DMS153 (cell line): ENCODE measurements at regions not wholly inside any gene's neighbourhood (a gene's known extent, or its start where the extent isn't known, plus 50 kb on each side); places are given as distances from the start of the nearest gene placed in this dataset.
"Not testable (repeated sequence)": the region's sequence is repeated elsewhere in the genome, so short reads cannot be mapped to it uniquely, and the experiment has no call there.

Source experiments
- DNase-seq: peaks from one replicate; lab custom pipeline; 2025; lab: John Stamatoyannopoulos, UW

GRCh38 chr18:52069201-52069600 lies 270.8 kb upstream of the DCC start:
- DNase-seq, result no peak

DNA sequence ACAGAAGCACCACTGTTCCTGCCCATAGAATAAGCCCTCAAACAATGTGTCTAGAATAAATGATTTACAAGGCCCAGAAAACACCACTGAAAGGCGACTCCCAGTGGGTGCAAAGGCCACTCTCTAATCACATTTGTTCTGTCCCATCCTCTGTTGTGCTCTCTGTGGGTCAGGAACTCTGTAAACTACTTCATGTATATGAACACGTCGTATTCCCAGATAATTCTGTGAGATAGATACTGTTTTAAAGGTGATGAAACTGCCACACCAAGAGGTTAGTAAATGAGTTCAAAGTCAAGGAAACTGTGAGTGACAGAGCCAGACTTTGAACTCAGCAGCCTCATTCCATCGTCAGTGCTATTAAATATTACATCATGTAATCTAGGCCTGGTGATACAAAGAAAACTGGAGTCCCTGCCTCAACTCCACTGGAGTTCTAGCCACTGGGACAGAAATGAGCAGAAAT lies 269.7 kb upstream of the DCC start:
- DNase-seq, result no peak

- no peak for DNase-seq
Measured at GRCh38 chr18:52077251-52077983, 262.6 kb upstream of the DCC start.

GRCh38 chr18:52082246-52082645 lies 257.8 kb upstream of the DCC start:
- DNase-seq, result no peak

- DNase-seq, result no peak
Measured at GRCh38 chr18:52087140-52087539, 252.9 kb upstream of the DCC start.

GRCh38 chr18:52090005-52090404 lies 250.0 kb upstream of the DCC start:
- DNase-seq, result no peak

- no peak for DNase-seq
Measured at GRCh38 chr18:52093171-52093570, 246.8 kb upstream of the DCC start.

DNA sequence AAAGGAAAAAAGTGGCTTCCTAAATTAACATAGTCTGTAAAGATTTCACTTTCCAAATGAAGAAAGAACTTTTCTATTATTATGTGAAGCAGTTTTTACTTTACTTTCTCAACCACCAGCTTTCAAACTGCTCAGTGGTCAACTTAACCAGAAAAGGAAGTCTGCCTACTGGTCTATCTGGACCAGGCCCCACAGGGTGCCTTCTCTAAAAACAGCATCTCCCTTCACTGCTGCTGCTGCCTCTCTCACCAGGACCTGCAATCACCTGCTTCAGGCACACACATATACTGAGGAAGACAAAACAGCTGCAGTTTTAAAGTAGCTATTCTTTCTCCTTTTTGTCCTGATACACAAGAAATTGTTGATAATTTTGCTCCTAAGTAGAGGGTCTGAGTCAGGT lies 221.3 kb upstream of the DCC start:
- DNase-seq, result no peak

GRCh38 chr18:52130624-52131301 lies 209.2 kb upstream of the DCC start:
- DNase-seq, result no peak

DNA sequence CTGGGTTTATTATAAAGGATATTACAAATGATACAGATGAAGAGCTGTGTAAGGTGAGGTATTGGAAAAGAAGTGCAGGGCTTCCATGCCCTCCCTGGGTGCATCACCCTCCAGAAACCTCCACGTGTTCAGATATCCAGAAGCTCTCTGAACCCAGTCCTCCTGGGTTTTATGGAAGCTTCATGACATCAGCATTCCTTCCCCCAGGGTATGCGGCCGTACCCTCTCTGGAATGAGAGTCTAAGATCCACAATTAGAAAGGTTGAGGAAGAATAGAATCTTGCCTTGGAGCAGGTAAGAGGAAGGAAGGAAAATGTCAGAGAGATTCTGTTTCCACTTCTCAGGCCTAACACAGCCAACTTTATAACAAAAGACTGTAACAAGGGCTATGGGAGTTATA lies 208.2 kb upstream of the DCC start:
- no peak for DNase-seq

- DNase-seq, result no peak
Measured at GRCh38 chr18:52136532-52136931, 203.5 kb upstream of the DCC start.

GRCh38 chr18:52140986-52141385 lies 199.0 kb upstream of the DCC start:
- DNase-seq, result no peak

DNA sequence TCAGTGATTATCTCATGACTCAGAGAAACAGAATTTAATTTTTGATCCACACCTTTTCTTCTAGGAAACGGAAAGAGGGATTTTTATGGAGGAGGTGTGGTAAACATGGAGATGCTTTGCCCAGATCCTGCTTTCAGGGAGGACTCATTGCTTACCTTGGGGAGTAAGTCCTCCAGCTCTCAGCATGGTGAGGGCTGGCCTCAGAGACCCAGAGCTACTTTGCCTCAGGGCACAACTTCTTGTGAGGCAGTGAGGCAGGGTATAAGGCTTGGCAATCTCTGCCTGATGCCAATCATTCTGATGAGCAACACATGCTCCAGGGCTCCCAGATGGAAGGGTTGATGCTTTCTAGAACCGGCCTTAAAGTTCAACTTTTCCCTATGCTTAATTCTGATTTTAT lies 189.9 kb upstream of the DCC start:
- DNase-seq, result no peak

- DNase-seq, result no peak
Measured at GRCh38 chr18:52152036-52152435, 188.0 kb upstream of the DCC start.

DNA sequence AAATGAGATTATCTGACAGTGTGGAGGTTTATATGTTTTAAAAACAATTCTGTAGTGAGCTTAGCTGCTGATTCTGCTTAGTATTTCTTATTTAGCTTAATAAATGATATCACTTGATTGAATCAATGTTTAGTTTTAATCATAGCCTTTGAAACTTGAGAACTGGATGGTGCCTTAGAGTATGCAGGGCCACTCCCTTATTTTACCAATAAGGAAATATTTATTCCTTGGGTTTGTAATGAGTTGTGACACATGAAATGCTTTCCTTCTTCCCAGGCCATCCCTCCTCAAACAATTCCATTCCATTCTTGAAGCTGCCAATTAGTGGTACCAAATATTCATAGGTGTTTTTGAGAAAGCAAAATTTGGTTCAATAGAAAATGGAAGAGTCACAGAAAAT lies 183.8 kb upstream of the DCC start:
- DNase-seq, result no peak

GRCh38 chr18:52160636-52161035 lies 179.4 kb upstream of the DCC start:
- no peak for DNase-seq

DNA sequence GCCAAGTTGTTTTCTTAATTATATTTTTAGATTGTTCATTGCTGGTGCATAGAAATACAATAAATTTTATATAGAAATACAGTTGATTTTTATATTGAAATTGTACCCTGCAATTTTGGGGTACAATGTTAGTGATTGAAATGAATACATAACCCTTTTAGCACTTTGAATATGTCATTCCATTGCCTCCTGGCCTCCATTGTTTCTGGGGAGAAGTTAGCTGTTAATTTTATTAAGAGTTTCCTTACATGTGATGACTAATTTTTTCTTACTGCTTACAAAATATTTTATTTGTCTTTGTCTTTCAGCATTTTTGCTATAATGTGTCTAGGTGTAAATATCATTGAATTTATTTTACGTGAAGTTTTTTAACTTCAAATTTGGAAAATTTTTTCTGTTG lies 176.5 kb upstream of the DCC start:
- no peak for DNase-seq

DNA sequence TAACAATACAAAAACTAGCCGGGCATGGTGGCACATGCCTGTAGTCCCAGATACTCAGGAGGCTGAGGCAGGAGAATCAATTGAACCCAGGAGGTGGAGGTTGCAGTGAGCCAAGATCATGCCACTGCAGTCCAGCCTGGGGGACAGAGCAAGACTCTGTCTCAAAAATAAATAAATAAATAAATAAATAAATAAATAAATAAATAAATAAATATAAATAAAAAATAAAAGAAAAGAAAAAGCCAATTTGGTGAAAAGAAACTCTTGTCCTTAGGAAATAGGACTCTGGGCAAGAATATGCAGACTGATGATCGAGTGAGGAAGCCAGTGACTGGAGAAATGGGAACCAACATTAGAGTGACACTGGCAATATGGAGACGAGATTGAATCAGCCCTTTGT lies 171.9 kb upstream of the DCC start:
- DNase-seq, result not testable (repeated sequence)

GRCh38 chr18:52174220-52174619 lies 165.8 kb upstream of the DCC start:
- DNase-seq, result no peak

GRCh38 chr18:52175406-52175805 lies 164.6 kb upstream of the DCC start:
- no peak for DNase-seq

DNA sequence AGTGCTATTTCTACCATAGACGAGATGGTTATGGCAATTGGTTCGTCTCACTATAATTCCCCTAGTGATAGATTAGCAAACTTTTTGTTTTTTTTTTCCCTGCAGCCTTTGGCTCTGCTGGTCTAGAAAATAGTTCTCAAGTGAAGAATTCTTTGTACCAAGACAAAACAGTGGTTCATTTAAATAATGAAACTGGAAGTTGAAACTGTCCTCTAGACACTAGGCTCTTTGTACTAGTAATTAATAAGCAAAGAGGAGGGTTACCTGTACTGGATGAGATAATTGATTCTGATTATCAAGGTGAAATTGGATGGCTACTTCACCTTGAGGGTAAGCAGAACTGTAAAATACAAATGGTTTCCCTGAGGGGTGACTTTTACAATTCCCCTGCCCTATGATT lies 156.9 kb upstream of the DCC start:
- DNase-seq, result no peak

DNA sequence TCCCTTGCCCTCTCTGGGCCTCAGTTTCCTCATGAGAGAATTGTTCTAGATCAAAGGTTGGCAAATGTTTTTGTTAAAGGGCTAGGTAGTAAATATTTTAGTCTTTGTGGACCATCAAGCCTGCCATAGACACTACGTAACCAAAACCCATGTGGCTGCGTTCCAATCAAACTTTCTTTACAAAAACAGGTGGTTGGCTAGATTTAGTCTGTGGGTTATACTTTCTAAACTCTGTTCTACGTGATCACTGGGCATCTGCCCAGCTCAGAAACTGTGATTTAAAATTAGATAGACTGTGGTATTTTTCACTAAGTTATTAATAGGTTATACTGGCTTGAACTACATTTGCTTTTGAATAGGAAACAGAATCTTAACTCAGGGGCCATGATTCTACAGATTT lies 149.8 kb upstream of the DCC start:
- no peak for DNase-seq

- no peak for DNase-seq
Measured at GRCh38 chr18:52190631-52191030, 149.4 kb upstream of the DCC start.

- DNase-seq, result no peak
Measured at GRCh38 chr18:52200406-52200805, 139.6 kb upstream of the DCC start.
